ENCODE measurements at regions not wholly inside any gene's neighbourhood (a gene's known extent, or its start where the extent isn't known, plus 50 kb on each side); places are given as distances from the start of the nearest gene placed in this dataset.

GRCh38 chr18:74013955-74014354 is 133.7 kb downstream of the FBXO15 start:
- no peak for TF ChIP-seq POLR2A (IDR thresholded peaks at IDR 0.05)
- TF ChIP-seq CTCF (IDR thresholded peaks at IDR 0.05) = no peak
